Esophagus muscularis mucosa (tissue), 4 donors: ENCODE measurements at regions not wholly inside any gene's neighbourhood (a gene's known extent, or its start where the extent isn't known, plus 50 kb on each side); places are given as distances from the start of the nearest gene placed in this dataset.
A peak's percentile ranks its signal among the peaks of the same experiment; 100 is the strongest.
"Not testable (repeated sequence)": the region's sequence is repeated elsewhere in the genome, so short reads cannot be mapped to it uniquely, and the experiment has no call there.

Source experiments
- DNase-seq: peaks from one replicate; pipeline ENCODE4 v3.0.0-alpha.2; 2017; ENCODE audit errors: extremely low spot score
- H3K27ac ChIP-seq, 4 donors: fragments of 200-600 bp; sonication (generic); replicated peaks in 1 of 4; 1 replicate in 3 of 4; 2 replicates in 1 of 4; pipeline ENCODE4 v1.5.1; 2016 to 2019; ENCODE audit warnings: mild to moderate bottlenecking in 1 of 4
- H3K27me3 ChIP-seq, 4 donors: fragments of 200-600 bp; sonication (generic); one replicate each; pipeline versions ENCODE4 v1.5.1 to v1.6.0; 2016 to 2019
- H3K36me3 ChIP-seq, 4 donors: fragments of 200-600 bp; sonication (generic); one replicate each; pipeline ENCODE4 v1.5.1; 2016 to 2019
- H3K4me1 ChIP-seq, 4 donors: fragments of 200-600 bp; sonication (generic); one replicate each; pipeline ENCODE4 v1.5.1; 2016 to 2019
- H3K4me3 ChIP-seq, 4 donors: fragments of 200-600 bp; sonication (generic); 1 replicate in 2 of 4; 2 replicates in 2 of 4; pipeline ENCODE4 v1.5.1; 2016 to 2019; ENCODE audit warnings: mild to moderate bottlenecking in 4 of 4, moderate library complexity in 1 of 4
- H3K9me3 ChIP-seq, 4 donors: fragments of 200-600 bp; sonication (generic); 1 replicate in 3 of 4; 2 replicates in 1 of 4; pipeline ENCODE4 v1.5.1; 2016 to 2019
- EP300 ChIP-seq: sonication (generic); formaldehyde crosslinking; IDR thresholded peaks from one replicate; pipeline ENCODE4 v1.6.1; 2017; ENCODE audit warnings: antibody characterized with exemption
- POLR2A ChIP-seq: fragments of 450-650 bp; IDR thresholded peaks from one replicate; pipeline ENCODE4 v1.6.1; 2017; ENCODE audit warnings: antibody characterized with exemption, moderate library complexity, mild to moderate bottlenecking, low read depth
- POLR2AphosphoS5 ChIP-seq, 2 donors: sonication (generic); formaldehyde crosslinking; IDR thresholded peaks; one replicate each; pipeline ENCODE4 v1.6.1; 2017; ENCODE audit warnings: antibody characterized with exemption in 2 of 2
- WGBS: methylation state at CpG from one replicate; pipeline ENCODE4 v1.1.5; 2018; 5-methylcytosine and 5-hydroxymethylcytosine counted together
- intact Hi-C: fragments of 100-400 bp; cut with DNase I; formaldehyde crosslinking; loops from one replicate; pipeline ENCODE4 v1.15.1; 2023
- TF ChIP-seq, protein P1 (sequence below), 3 experiments: fragments of 200-600 bp in 2 of 3; fragments of 450-650 bp in 1 of 3; sonication (generic) in 2 of 3; IDR thresholded peaks; one replicate each; pipeline ENCODE4 v1.5.1; 2017 to 2019; ENCODE audit warnings: antibody characterized with exemption in 3 of 3, mild to moderate bottlenecking in 2 of 3, moderate library complexity in 1 of 3

DNA sequence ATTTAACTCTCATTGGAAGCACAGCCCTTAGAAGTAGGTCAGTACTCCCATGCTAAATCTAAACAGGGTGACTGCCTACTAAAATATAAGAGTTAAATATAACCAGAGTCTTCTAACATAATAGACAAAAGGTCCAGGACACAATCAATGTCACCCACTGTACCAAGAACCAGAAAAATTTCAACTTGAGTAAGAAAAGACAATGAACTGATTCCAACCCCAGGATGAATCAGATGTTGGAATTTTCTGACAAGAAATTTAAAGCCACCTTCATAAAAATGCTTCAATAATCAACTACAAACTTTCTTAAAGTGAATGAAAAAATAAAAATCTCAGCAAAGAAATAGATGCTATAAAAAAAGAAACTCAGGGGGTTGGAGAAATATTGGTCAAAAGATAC, 71.3 kb upstream of the NPAS2 start:
- TF ChIP-seq, protein P1, sequence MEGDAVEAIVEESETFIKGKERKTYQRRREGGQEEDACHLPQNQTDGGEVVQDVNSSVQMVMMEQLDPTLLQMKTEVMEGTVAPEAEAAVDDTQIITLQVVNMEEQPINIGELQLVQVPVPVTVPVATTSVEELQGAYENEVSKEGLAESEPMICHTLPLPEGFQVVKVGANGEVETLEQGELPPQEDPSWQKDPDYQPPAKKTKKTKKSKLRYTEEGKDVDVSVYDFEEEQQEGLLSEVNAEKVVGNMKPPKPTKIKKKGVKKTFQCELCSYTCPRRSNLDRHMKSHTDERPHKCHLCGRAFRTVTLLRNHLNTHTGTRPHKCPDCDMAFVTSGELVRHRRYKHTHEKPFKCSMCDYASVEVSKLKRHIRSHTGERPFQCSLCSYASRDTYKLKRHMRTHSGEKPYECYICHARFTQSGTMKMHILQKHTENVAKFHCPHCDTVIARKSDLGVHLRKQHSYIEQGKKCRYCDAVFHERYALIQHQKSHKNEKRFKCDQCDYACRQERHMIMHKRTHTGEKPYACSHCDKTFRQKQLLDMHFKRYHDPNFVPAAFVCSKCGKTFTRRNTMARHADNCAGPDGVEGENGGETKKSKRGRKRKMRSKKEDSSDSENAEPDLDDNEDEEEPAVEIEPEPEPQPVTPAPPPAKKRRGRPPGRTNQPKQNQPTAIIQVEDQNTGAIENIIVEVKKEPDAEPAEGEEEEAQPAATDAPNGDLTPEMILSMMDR (IDR thresholded peaks at IDR 0.05), result no peak
- TF ChIP-seq EP300, result no peak
- TF ChIP-seq POLR2A, result no peak
- TF ChIP-seq POLR2AphosphoS5 (IDR thresholded peaks at IDR 0.05), result no peak
- intact Hi-C loops, result no loop called here

DNA sequence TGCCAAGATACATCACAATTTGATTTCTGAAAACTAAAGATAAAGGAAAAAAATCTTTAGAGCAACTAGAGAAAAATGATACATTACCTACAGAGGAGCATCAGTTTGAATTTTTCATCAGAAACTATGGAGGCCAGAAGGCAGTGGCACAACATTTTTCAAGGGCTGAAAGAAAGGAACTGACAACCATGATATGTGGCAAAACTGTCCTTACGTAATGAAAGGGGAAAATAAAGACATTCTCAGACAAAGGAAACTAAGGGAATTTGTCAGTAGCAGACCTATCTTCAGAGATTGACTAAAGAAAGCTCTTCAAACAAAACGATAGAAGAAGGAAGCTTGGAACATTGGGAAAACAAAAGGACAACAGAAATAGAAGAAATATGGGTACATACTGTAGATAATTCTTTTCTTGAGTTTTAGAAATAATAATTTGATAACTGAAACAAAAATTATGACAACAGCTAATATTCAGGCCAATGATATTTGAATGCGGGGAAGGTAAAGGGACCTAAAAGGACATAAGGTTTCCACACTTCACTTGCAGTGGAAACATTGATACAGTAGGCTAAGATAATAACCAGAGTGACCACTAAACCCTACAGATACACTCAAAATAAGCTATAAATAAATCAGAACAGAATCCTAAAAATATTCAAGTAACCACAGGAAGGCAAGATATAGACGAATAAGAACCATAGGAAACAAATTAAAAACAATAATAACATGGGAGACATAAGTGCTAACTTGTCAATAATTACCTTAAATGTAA, 70.0 kb upstream of the NPAS2 start:
- peaks cover 19 to 32% (median 24%) of the 10 kb centered on the region in 4 donors for H3K4me1 ChIP-seq
- intact Hi-C loops, result no loop called here
- no peak for DNase-seq
- H3K27me3 ChIP-seq, result no peaks in the 10 kb centered on the region
- 90% methylated on average over 4 of the region's 4 CpGs for WGBS
- TF ChIP-seq EP300, result no peak
- no peak for TF ChIP-seq POLR2AphosphoS5 (IDR thresholded peaks at IDR 0.05)
- TF ChIP-seq, protein P1 (IDR thresholded peaks at IDR 0.05), result no peak
- no peak for TF ChIP-seq POLR2A
- no peaks in the 10 kb centered on the region for H3K36me3 ChIP-seq
- no peaks in the 10 kb centered on the region for H3K9me3 ChIP-seq
- H3K27ac ChIP-seq, result no peak overlapping the region
- H3K4me3 ChIP-seq, result no peak overlapping the region

More for the DNA sequence above, 71.3 kb upstream of the NPAS2 start:
- Histone ChIP-seq H3K27ac (no peak overlapping the region), H3K4me1 (peaks cover 17 to 24% (median 19%) of the 10 kb centered on the region in 4 donors), H3K27me3 (no peaks in the 10 kb centered on the region), H3K4me3 (no peak overlapping the region), H3K36me3 (no peaks in the 10 kb centered on the region), H3K9me3 (no peaks in the 10 kb centered on the region)
- no peak for DNase-seq

DNA sequence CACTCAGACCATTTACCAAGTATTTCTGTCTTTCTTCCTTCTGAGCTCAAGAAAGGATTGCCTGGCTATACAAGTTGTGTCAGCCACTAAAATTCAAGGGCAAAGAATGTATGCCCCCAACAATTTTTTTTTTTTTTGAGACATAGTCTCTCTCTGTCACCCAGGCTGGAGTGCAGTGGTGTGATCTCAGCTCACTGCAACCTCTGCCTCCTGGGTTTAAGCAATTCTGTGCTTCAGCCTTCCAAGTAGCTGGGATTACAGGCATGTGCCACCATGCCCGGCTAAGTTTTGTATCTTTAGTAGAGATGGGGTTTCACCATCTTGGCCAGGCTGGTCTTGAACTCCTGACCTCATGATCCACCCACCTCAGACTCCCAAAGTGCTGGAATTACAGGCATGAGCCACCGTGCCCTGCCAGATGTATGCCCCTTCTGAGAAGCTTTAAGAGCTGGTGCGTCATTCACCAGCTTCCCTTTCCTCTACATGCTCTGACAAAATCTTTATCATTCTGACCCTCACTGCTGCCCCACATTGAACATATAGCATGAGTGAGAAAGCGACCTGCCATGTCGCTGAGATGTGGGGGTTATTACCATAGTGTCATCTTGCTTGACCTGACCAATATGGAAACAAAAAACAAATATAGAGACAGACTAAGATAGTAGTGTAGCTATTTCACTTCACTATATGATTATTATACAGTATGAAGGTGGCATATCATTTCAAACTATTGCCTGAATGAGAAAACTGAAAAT, 67.9 kb upstream of the NPAS2 start:
- H3K9me3 ChIP-seq, H3K36me3 ChIP-seq, H3K4me3 ChIP-seq, DNase-seq, intact Hi-C loops, H3K27me3 ChIP-seq: not testable (repeated sequence)
- Histone ChIP-seq H3K27ac (peak overlapping the region in 3 of 4 donors; percentile 33 to 44 (median 44)), H3K4me1 (peaks cover 19 to 47% (median 34%) of the 10 kb centered on the region in 4 donors)
- 90% methylated on average over 5 of the region's 5 CpGs for WGBS

DNA sequence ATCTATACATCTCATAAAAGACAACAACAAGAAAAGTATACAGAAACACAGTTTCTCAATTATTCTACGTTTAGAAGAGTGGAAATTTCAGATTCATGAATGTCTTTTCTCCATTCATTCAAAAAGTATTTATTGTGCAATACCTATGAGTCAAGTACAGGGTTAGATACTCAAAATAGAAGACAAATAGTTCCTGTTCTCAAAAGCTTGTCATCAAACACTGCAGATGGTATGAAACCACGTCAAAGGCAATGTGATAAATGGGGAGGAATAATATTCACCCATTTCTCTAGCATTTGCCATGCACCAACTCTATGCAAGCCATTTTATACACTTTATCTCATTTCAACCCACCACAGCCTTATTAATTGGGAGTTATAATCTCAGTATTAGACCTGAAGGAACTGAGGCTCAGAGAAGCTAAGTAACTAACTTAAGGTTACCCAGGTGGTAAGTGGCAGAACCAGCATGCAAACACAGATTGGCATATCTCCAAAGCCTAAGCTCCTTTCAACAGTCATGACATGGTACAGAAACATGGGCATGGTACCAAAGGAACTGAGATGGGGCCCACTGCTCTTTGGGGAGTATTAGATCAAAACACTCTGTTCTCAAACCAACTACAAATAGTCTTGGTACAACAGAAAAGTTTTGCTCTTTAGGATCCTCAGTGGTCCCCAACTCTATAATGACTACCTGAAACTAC, 67.2 kb upstream of the NPAS2 start:
- no peak for TF ChIP-seq POLR2A
- peak in 1 of 2 donors; percentile 86 for TF ChIP-seq POLR2AphosphoS5 (IDR thresholded peaks at IDR 0.05)
- peak; percentile 73 for TF ChIP-seq EP300
- TF ChIP-seq, protein P1 (IDR thresholded peaks at IDR 0.05), result no peak
- 14% methylated on average over 2 of the region's 2 CpGs for WGBS
- no peaks in the 10 kb centered on the region for H3K36me3 ChIP-seq
- no peaks in the 10 kb centered on the region for H3K9me3 ChIP-seq
- no peak overlapping the region for H3K4me3 ChIP-seq
- peaks cover 23 to 55% (median 41%) of the 10 kb centered on the region in 4 donors for H3K4me1 ChIP-seq
- H3K27me3 ChIP-seq, result no peaks in the 10 kb centered on the region
- H3K27ac ChIP-seq, result peak overlapping the region; percentile 33 to 46 (median 44)
- peak; percentile 64 for DNase-seq
- intact Hi-C loops, result no loop called here

DNA sequence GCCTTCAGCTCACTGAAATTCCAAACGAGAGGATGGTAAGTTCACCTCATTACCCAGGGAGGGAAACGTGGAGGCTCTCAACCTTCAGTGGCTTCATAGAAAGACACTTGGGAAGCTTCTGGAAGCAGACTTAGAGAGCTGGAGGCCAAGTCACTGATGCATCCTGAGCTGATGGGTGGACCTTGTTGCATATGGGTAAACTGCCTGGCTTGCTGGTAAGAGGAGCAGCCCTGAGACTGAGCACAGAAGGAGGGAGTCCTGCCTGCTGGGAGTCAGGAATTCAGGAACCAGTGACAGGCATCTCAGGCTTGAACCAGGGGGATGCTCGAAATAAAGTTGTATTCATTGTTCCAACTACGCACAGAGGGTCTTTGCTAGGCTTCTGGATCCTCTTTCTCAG, 66.5 kb upstream of the NPAS2 start:
- intact Hi-C loops, result no loop called here
- TF ChIP-seq POLR2A (no peak), POLR2AphosphoS5 (IDR thresholded peaks at IDR 0.05) (no peak), EP300 (no peak)
- TF ChIP-seq, protein P1 (IDR thresholded peaks at IDR 0.05), result no peak
- 100% methylated on average over 3 of the region's 4 CpGs for WGBS
- DNase-seq, result no peak
- Histone ChIP-seq H3K4me1 (peaks cover 27 to 61% (median 47%) of the 10 kb centered on the region in 4 donors), H3K9me3 (no peaks in the 10 kb centered on the region), H3K27me3 (no peaks in the 10 kb centered on the region), H3K4me3 (no peak overlapping the region), H3K36me3 (no peaks in the 10 kb centered on the region), H3K27ac (peak overlapping the region in 3 of 4 donors; percentile 25 to 46 (median 44))
